Mesenchymal stem cell (in vitro differentiated cells and primary cell): ENCODE measurements at regions not wholly inside any gene's neighbourhood (a gene's known extent, or its start where the extent isn't known, plus 50 kb on each side); places are given as distances from the start of the nearest gene placed in this dataset.

Experiments
- DNase-seq: peaks from one replicate; pipeline ENCODE4 v3.0.0-alpha.2; 2013
- H2AFZ ChIP-seq: one replicate; pipeline ENCODE4 v1.6.1; 2013; ENCODE audit warnings: low read depth, mild to moderate bottlenecking, control low read depth, inconsistent platforms, low read length, moderate library complexity
- H2AK5ac ChIP-seq: 2 replicates; pipeline ENCODE4 v1.6.1; 2013; ENCODE audit warnings: low read length, moderate library complexity, mild to moderate bottlenecking, inconsistent platforms; ENCODE audit not compliant: severe bottlenecking
- H2BK120ac ChIP-seq: one replicate; pipeline ENCODE4 v1.6.1; 2013; ENCODE audit warnings: low read depth, mild to moderate bottlenecking, inconsistent platforms, low read length, moderate library complexity
- H2BK12ac ChIP-seq, 2 experiments: one replicate each; pipeline ENCODE4 v1.6.1; 2013; ENCODE audit warnings: inconsistent platforms in 2 of 2, low read length in 2 of 2, mild to moderate bottlenecking in 2 of 2, moderate library complexity in 2 of 2, control low read depth in 1 of 2
- H2BK15ac ChIP-seq: one replicate; pipeline ENCODE4 v1.6.1; 2013; ENCODE audit warnings: mild to moderate bottlenecking, low read depth, inconsistent platforms; ENCODE audit not compliant: poor library complexity, severe bottlenecking
- H2BK5ac ChIP-seq: 2 replicates; pipeline ENCODE4 v1.6.1; 2013; ENCODE audit warnings: low read depth, mild to moderate bottlenecking, low read length, control low read depth, inconsistent platforms; ENCODE audit not compliant: poor library complexity, severe bottlenecking
- H3K14ac ChIP-seq, 2 experiments: one replicate each; pipeline ENCODE4 v1.6.1; 2013; ENCODE audit warnings: inconsistent platforms in 2 of 2, low read length in 2 of 2, control low read depth in 1 of 2, mild to moderate bottlenecking in 1 of 2, moderate library complexity in 1 of 2
- H3K18ac ChIP-seq, 2 experiments: one replicate each; pipeline ENCODE4 v1.6.1; 2013; ENCODE audit warnings: inconsistent platforms in 2 of 2, low read length in 2 of 2, control low read depth in 1 of 2, low read depth in 1 of 2, mild to moderate bottlenecking in 1 of 2
- H3K23ac ChIP-seq, 2 experiments: one replicate each; pipeline ENCODE4 v1.6.1; 2013; ENCODE audit warnings: inconsistent platforms in 2 of 2, low read length in 2 of 2, mild to moderate bottlenecking in 2 of 2, moderate library complexity in 2 of 2, control low read depth in 1 of 2
- H3K27ac ChIP-seq: 2 replicates; pipeline ENCODE4 v1.5.1; 2013; ENCODE audit warnings: mild to moderate bottlenecking, moderate library complexity, low read length, control low read depth, inconsistent platforms; ENCODE audit not compliant: poor library complexity, severe bottlenecking
- H3K27me3 ChIP-seq, 2 experiments: 2 replicates each; pipeline versions ENCODE4 v1.6.1 to v1.7.0; 2013; ENCODE audit warnings: low read length in 2 of 2, mild to moderate bottlenecking in 2 of 2, moderate library complexity in 2 of 2, control low read depth in 1 of 2, inconsistent platforms in 1 of 2; ENCODE audit not compliant: control insufficient read depth in 1 of 2, insufficient read depth in 1 of 2
- H3K36me3 ChIP-seq, 2 experiments: 2 replicates each; pipeline versions ENCODE4 v1.6.1 to v1.7.0; 2013; ENCODE audit warnings: low read length in 2 of 2, control low read depth in 1 of 2, inconsistent platforms in 1 of 2, low read depth in 1 of 2, mild to moderate bottlenecking in 1 of 2; ENCODE audit not compliant: insufficient read depth in 2 of 2, control insufficient read depth in 1 of 2
- H3K4ac ChIP-seq, 2 experiments: one replicate each; pipeline ENCODE4 v1.6.1; 2013; ENCODE audit warnings: inconsistent platforms in 2 of 2, low read length in 2 of 2, mild to moderate bottlenecking in 2 of 2, moderate library complexity in 2 of 2, control low read depth in 1 of 2, low read depth in 1 of 2
- H3K4me1 ChIP-seq: 2 replicates; pipeline ENCODE4 v1.6.1; 2013; ENCODE audit warnings: low read depth, low read length, control low read depth; ENCODE audit not compliant: control insufficient read depth, insufficient read depth
- H3K4me2 ChIP-seq: 2 replicates; pipeline ENCODE4 v1.6.1; 2013; ENCODE audit warnings: low read length, mild to moderate bottlenecking, inconsistent platforms; ENCODE audit not compliant: poor library complexity, severe bottlenecking
- H3K4me3 ChIP-seq, 2 experiments: 2 replicates each; pipeline versions ENCODE4 v1.5.1 to v1.7.0; 2013; ENCODE audit warnings: low read length in 2 of 2, mild to moderate bottlenecking in 2 of 2, control low read depth in 1 of 2, low read depth in 1 of 2; ENCODE audit not compliant: insufficient read depth in 1 of 2
- H3K79me1 ChIP-seq: replicated peaks from 2 replicates; pipeline ENCODE4 v1.6.1; 2013; ENCODE audit warnings: mild to moderate bottlenecking, control low read depth, low read length, inconsistent platforms; ENCODE audit not compliant: poor library complexity, severe bottlenecking
- H3K9ac ChIP-seq: 2 replicates; pipeline ENCODE4 v1.7.0; 2013; ENCODE audit warnings: mild to moderate bottlenecking, low read length, moderate library complexity
- H3K9me3 ChIP-seq: 2 replicates; pipeline ENCODE4 v1.7.0; 2013; ENCODE audit warnings: mild to moderate bottlenecking, low read length; ENCODE audit not compliant: control insufficient read depth
- H4K8ac ChIP-seq: one replicate; pipeline ENCODE4 v1.6.1; 2013; ENCODE audit warnings: inconsistent platforms, mild to moderate bottlenecking, low read length, moderate library complexity
- H4K91ac ChIP-seq: one replicate; pipeline ENCODE4 v1.6.1; 2013; ENCODE audit warnings: mild to moderate bottlenecking, low read length, inconsistent platforms
- WGBS: methylation state at CpG from one replicate; pipeline ENCODE4 v1.1.7; 2013; ENCODE audit warnings: mixed read lengths; 5-methylcytosine and 5-hydroxymethylcytosine counted together

DNA sequence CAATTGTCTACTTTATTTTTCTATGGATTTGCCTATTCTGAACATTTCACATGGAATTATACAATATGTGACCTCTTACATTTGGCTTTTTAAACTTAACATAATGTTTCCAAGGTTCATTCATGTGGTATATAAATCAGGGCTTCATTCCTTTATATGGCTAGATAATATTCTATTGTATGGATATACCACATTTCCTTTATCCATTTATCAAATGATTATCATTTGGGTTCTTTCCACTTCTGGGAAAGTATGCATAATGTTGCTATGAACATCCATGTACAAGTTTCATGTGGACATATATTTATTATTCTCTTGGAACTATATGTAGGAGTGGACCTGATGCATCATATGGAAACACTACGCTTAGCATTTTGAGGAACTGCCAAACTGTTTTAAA is 99.7 kb upstream of the NCKAP5 start:
- H3K4ac ChIP-seq, result no peak overlapping the region
- H4K91ac ChIP-seq, result no peak overlapping the region
- no peak overlapping the region for H2BK12ac ChIP-seq
- WGBS, result 100% methylated on average over 1 of the region's 1 CpG
- H3K79me1 ChIP-seq, result no peaks in the 10 kb centered on the region
- H2BK120ac ChIP-seq, result no peak overlapping the region
- no peak for DNase-seq
- no peak overlapping the region for H3K18ac ChIP-seq
- H3K9ac ChIP-seq, result no peak overlapping the region
- H3K27me3 ChIP-seq, result no peaks in the 10 kb centered on the region
- H2BK5ac ChIP-seq, result no peak overlapping the region
- H2AFZ ChIP-seq, result no peak overlapping the region
- H3K4me3 ChIP-seq, result peak overlapping the region in 1 of 2 experiments; percentile 54
- H3K14ac ChIP-seq, result no peak overlapping the region
- H3K4me1 ChIP-seq, result peaks cover under 1% of the 10 kb centered on the region
- H3K4me2 ChIP-seq, result no peak overlapping the region
- H2BK15ac ChIP-seq, result no peak overlapping the region
- no peak overlapping the region for H4K8ac ChIP-seq
- no peak overlapping the region for H2AK5ac ChIP-seq
- H3K27ac ChIP-seq, result no peak overlapping the region
- H3K9me3 ChIP-seq, result peaks cover 32% of the 10 kb centered on the region
- no peak overlapping the region for H3K23ac ChIP-seq
- no peaks in the 10 kb centered on the region for H3K36me3 ChIP-seq

DNA sequence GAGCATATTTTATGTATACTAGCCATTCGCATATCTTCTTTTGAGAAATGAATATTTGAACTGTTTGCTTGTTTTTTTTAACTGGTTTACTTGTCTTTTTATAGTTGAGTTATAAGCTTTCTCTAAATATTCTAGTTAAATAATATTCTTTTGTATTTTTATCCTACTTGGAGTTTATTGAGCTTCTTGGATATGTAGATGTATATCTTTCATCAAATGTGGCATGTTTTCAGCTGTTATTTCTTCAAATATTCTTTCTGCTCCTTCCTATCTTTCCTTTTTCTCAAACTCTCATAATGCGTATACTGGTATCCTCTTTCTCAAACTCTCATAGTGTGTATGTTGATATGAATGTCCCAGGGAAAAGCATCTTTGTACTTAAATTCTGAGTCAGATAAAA is 100.3 kb upstream of the NCKAP5 start:
- Histone ChIP-seq H3K9me3 (peaks cover 32% of the 10 kb centered on the region), H3K4me2 (no peak overlapping the region), H3K27me3 (no peaks in the 10 kb centered on the region), H3K18ac (no peak overlapping the region), H3K23ac (no peak overlapping the region), H3K36me3 (no peaks in the 10 kb centered on the region), H4K91ac (no peak overlapping the region), H3K4me3 (peak overlapping the region in 1 of 2 experiments; percentile 54), H3K27ac (no peak overlapping the region), H4K8ac (no peak overlapping the region), H2AK5ac (no peak overlapping the region), H3K79me1 (no peaks in the 10 kb centered on the region), H2BK120ac (no peak overlapping the region), H2BK5ac (no peak overlapping the region), H2AFZ (no peak overlapping the region), H3K14ac (no peak overlapping the region), H2BK12ac (no peak overlapping the region), H2BK15ac (no peak overlapping the region), H3K4ac (no peak overlapping the region), H3K9ac (no peak overlapping the region), H3K4me1 (peaks cover 4% of the 10 kb centered on the region)
- WGBS, result no CpG with 5 or more reads among the region's 2 CpGs
- DNase-seq, result no peak

GRCh38 chr2:133673305-133673905 is 105.1 kb upstream of the NCKAP5 start:
- H2BK120ac ChIP-seq, result no peak overlapping the region
- no peak overlapping the region for H2BK12ac ChIP-seq
- no peak overlapping the region for H3K4me2 ChIP-seq
- H3K27ac ChIP-seq, result peak overlapping the region; percentile 23
- no peak overlapping the region for H2BK5ac ChIP-seq
- H3K23ac ChIP-seq, result no peak overlapping the region
- H3K18ac ChIP-seq, result no peak overlapping the region
- H3K9ac ChIP-seq, result no peak overlapping the region
- H3K79me1 ChIP-seq, result no peaks in the 10 kb centered on the region
- H3K36me3 ChIP-seq, result no peaks in the 10 kb centered on the region
- peaks cover 21% of the 10 kb centered on the region for H3K9me3 ChIP-seq
- no peak overlapping the region for H2AFZ ChIP-seq
- H3K4me1 ChIP-seq, result peaks cover 4% of the 10 kb centered on the region
- no peak for DNase-seq
- WGBS, result 91% methylated on average over 5 of the region's 6 CpGs
- no peak overlapping the region for H3K14ac ChIP-seq
- no peak overlapping the region for H2BK15ac ChIP-seq
- H2AK5ac ChIP-seq, result no peak overlapping the region
- H3K4me3 ChIP-seq, result peak overlapping the region in 1 of 2 experiments; percentile 19
- H3K27me3 ChIP-seq, result no peaks in the 10 kb centered on the region
- H4K8ac ChIP-seq, result no peak overlapping the region
- H3K4ac ChIP-seq, result no peak overlapping the region
- H4K91ac ChIP-seq, result no peak overlapping the region

DNA sequence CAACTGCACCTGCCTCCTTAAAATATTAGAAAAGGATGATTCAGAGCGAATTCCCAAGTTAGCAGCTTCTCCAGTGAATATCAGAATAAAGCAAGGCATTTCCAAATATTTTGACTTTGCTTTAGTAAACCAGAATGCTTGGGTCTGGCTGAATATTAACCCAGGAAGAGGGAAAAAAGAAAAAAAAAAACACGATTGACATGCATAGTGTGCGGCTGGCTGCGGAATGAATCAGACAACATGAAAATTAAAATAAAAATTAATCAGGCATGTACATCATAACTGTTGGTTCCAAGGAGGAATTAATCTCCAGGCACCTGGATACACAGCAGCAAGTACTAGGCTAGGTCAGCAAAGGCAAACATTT is 105.8 kb upstream of the NCKAP5 start:
- no peak for DNase-seq
- Histone ChIP-seq H3K79me1 (no peaks in the 10 kb centered on the region), H3K4ac (no peak overlapping the region), H3K9ac (peak overlapping the region; percentile 84), H2AK5ac (no peak overlapping the region), H3K27me3 (no peaks in the 10 kb centered on the region), H3K36me3 (no peaks in the 10 kb centered on the region), H2AFZ (no peak overlapping the region), H2BK5ac (no peak overlapping the region), H3K18ac (no peak overlapping the region), H3K4me3 (peak overlapping the region in 1 of 2 experiments; percentile 73), H3K27ac (peak overlapping the region; percentile 88), H2BK12ac (no peak overlapping the region), H3K4me1 (peaks cover 4% of the 10 kb centered on the region), H3K4me2 (peak overlapping the region; percentile 79), H2BK15ac (no peak overlapping the region), H3K23ac (no peak overlapping the region), H2BK120ac (no peak overlapping the region), H4K8ac (no peak overlapping the region), H3K9me3 (peaks cover 14% of the 10 kb centered on the region), H4K91ac (no peak overlapping the region), H3K14ac (no peak overlapping the region)
- 93% methylated on average over 3 of the region's 4 CpGs for WGBS
